H1 (cell line): ENCODE measurements at regions not wholly inside any gene's neighbourhood (a gene's known extent, or its start where the extent isn't known, plus 50 kb on each side); places are given as distances from the start of the nearest gene placed in this dataset.

Source experiments
- CTCF ChIA-PET: fragments of 300-600 bp; sonication (Branson Sonifier 250); formaldehyde crosslinking; loops from one replicate; lab custom pipeline; 2021; ENCODE audit not compliant: partially characterized antibody; lab: Charles Lee
- POLR2A ChIA-PET: fragments of 300-600 bp; sonication (Branson Sonifier 250); formaldehyde crosslinking; loops from one replicate; lab custom pipeline; 2021; ENCODE audit warnings: inconsistent platforms; ENCODE audit not compliant: partially characterized antibody; lab: Charles Lee
- DNase-seq, 2 experiments: peaks; one replicate each; pipeline versions ENCODE4 v3.0.0 to v3.0.0-alpha.2; 2010 to 2022; ENCODE audit warnings: low spot score in 2 of 2, low read depth in 1 of 2, mixed read lengths in 1 of 2
- FAIRE-seq: peaks from 2 replicates; lab custom pipeline; 2011; peaks lifted over from hg19 to GRCh38; lab: Jason Lieb, UNC
- H2AFZ ChIP-seq: 2 replicates; pipeline ENCODE4 v1.8.1; 2012; ENCODE audit warnings: low read length, inconsistent platforms
- H2AK5ac ChIP-seq: 2 replicates; pipeline ENCODE4 v1.6.1; 2013; ENCODE audit warnings: low read depth, low read length
- H2BK120ac ChIP-seq: replicated peaks from 2 replicates; pipeline ENCODE3; 2013; ENCODE audit warnings: low read depth, low read length, inconsistent platforms
- H2BK12ac ChIP-seq: 2 replicates; pipeline ENCODE4 v1.6.1; 2013; ENCODE audit warnings: low read depth, low read length
- H2BK15ac ChIP-seq: 2 replicates; pipeline ENCODE4 v1.6.1; 2013; ENCODE audit warnings: low read length
- H2BK20ac ChIP-seq: 2 replicates; pipeline ENCODE4 v1.6.1; 2013; ENCODE audit warnings: low read length
- H2BK5ac ChIP-seq: 2 replicates; pipeline ENCODE4 v1.6.1; 2013; ENCODE audit warnings: low read depth, low read length
- H3K14ac ChIP-seq: 2 replicates; pipeline ENCODE4 v1.6.1; 2013; ENCODE audit warnings: inconsistent platforms; ENCODE audit not compliant: insufficient read length
- H3K18ac ChIP-seq: 2 replicates; pipeline ENCODE4 v1.6.1; 2013; ENCODE audit warnings: low read length; ENCODE audit errors: extremely low read depth
- H3K23ac ChIP-seq: 2 replicates; pipeline ENCODE4 v1.6.1; 2013; ENCODE audit warnings: inconsistent platforms; ENCODE audit not compliant: insufficient read length
- H3K23me2 ChIP-seq: 2 replicates; pipeline ENCODE4 v1.6.1; 2013; ENCODE audit warnings: low read depth, low read length
- H3K27ac ChIP-seq: 2 replicates; pipeline ENCODE4 v1.6.1; 2011; ENCODE audit warnings: low read depth, low read length, inconsistent platforms
- H3K27me3 ChIP-seq, 4 experiments: replicated peaks in 1 of 4; 1 replicate in 1 of 4; 2 replicates in 3 of 4; pipeline versions ENCODE4 v1.6.1 to v1.8.1; 2011 to 2013; ENCODE audit warnings: low read length in 3 of 4, mild to moderate bottlenecking in 3 of 4, inconsistent platforms in 2 of 4, mixed read lengths in 2 of 4, moderate library complexity in 1 of 4; ENCODE audit not compliant: control insufficient read depth in 3 of 4, insufficient read depth in 3 of 4; ENCODE audit errors: extremely low read depth in 1 of 4
- H3K36me3 ChIP-seq, 4 experiments: 2 replicates each; pipeline versions ENCODE4 v1.6.1 to v1.8.1; 2011 to 2013; ENCODE audit warnings: mild to moderate bottlenecking in 4 of 4, low read length in 3 of 4, moderate library complexity in 2 of 4, control low read depth in 1 of 4, inconsistent platforms in 1 of 4; ENCODE audit not compliant: insufficient read depth in 4 of 4, control insufficient read depth in 2 of 4
- H3K4ac ChIP-seq: replicated peaks from 2 replicates; pipeline ENCODE3; 2013; ENCODE audit warnings: low read length, low read depth, mixed read lengths, inconsistent platforms; ENCODE audit not compliant: insufficient read length
- H3K4me1 ChIP-seq, 4 experiments: replicated peaks in 1 of 4; 1 replicate in 1 of 4; 2 replicates in 3 of 4; pipeline versions ENCODE4 v1.6.1 to v1.8.1; 2011 to 2013; ENCODE audit warnings: low read length in 3 of 4, inconsistent platforms in 2 of 4, mixed read lengths in 1 of 4; ENCODE audit not compliant: insufficient read depth in 4 of 4, control insufficient read depth in 3 of 4
- H3K4me2 ChIP-seq, 2 experiments: 2 replicates each; pipeline versions ENCODE4 v1.6.1 to v1.8.1; 2011 to 2013; ENCODE audit warnings: low read depth in 2 of 2, low read length in 2 of 2, control low read depth in 1 of 2, inconsistent platforms in 1 of 2, mild to moderate bottlenecking in 1 of 2; ENCODE audit not compliant: insufficient read depth in 1 of 2
- H3K4me3 ChIP-seq, 4 experiments: fragments of 200-600, 300-600 bp in 1 of 4; sonication (generic), shearing (Covaris generic), sonication (Bioruptor Twin) in 1 of 4; 2 replicates each; pipeline versions ENCODE4 v1.5.1 to v1.8.1; 2011 to 2016; ENCODE audit warnings: low read length in 4 of 4, low read depth in 3 of 4, control low read depth in 2 of 4, inconsistent platforms in 2 of 4, mild to moderate bottlenecking in 2 of 4, mixed read lengths in 1 of 4, moderate library complexity in 1 of 4; ENCODE audit not compliant: insufficient read depth in 2 of 4; ENCODE audit errors: extremely low read depth in 1 of 4
- H3K56ac ChIP-seq: replicated peaks from 2 replicates; pipeline ENCODE3; 2013; ENCODE audit warnings: low read depth, mild to moderate bottlenecking, mixed read lengths, low read length, inconsistent platforms; ENCODE audit not compliant: insufficient read length
- H3K79me1 ChIP-seq: 2 replicates; pipeline ENCODE4 v1.6.1; 2013; ENCODE audit warnings: low read depth, low read length, control low read depth
- H3K79me2 ChIP-seq, 2 experiments: 2 replicates each; pipeline versions ENCODE4 v1.6.1 to v1.8.1; 2012 to 2013; ENCODE audit warnings: low read length in 2 of 2, mild to moderate bottlenecking in 2 of 2, inconsistent platforms in 1 of 2; ENCODE audit not compliant: insufficient read depth in 2 of 2, control insufficient read depth in 1 of 2
- H3K9ac ChIP-seq, 4 experiments: replicated peaks in 1 of 4; 1 replicate in 1 of 4; 2 replicates in 3 of 4; pipeline versions ENCODE4 v1.6.1 to v1.8.1; 2011 to 2013; ENCODE audit warnings: low read depth in 3 of 4, low read length in 3 of 4, control low read depth in 2 of 4, mild to moderate bottlenecking in 2 of 4, moderate library complexity in 2 of 4, inconsistent platforms in 1 of 4; ENCODE audit errors: extremely low read depth in 1 of 4
- H3K9me3 ChIP-seq, 2 experiments: 2 replicates each; pipeline versions ENCODE4 v1.6.1 to v1.8.1; 2012 to 2013; ENCODE audit warnings: mild to moderate bottlenecking in 2 of 2, moderate library complexity in 2 of 2, control low read depth in 1 of 2, inconsistent platforms in 1 of 2, low read depth in 1 of 2, low read length in 1 of 2, mixed read lengths in 1 of 2; ENCODE audit not compliant: insufficient read depth in 2 of 2
- H4K20me1 ChIP-seq, 2 experiments: replicated peaks in 1 of 2; 2 replicates each; pipeline versions ENCODE3 to v1.8.1; 2011 to 2013; ENCODE audit warnings: inconsistent platforms in 2 of 2, low read length in 2 of 2, mild to moderate bottlenecking in 1 of 2; ENCODE audit not compliant: insufficient read depth in 2 of 2, control insufficient read depth in 1 of 2
- H4K5ac ChIP-seq: 2 replicates; pipeline ENCODE4 v1.6.1; 2013; ENCODE audit warnings: low read length, low read depth, mixed read lengths, inconsistent platforms; ENCODE audit not compliant: insufficient read length
- H4K8ac ChIP-seq: 2 replicates; pipeline ENCODE4 v1.8.0; 2013; ENCODE audit warnings: mild to moderate bottlenecking, moderate library complexity, low read length, inconsistent platforms; ENCODE audit not compliant: insufficient read depth; ENCODE audit errors: extremely low read depth
- H4K91ac ChIP-seq: replicated peaks from 2 replicates; pipeline ENCODE3; 2013; ENCODE audit warnings: low read length, mixed read lengths, inconsistent platforms; ENCODE audit not compliant: insufficient read length
- BCL11A ChIP-seq, 2 experiments: IDR thresholded peaks; one replicate each; pipeline ENCODE4 v1.6.1; 2011; ENCODE audit warnings: low read depth in 2 of 2, low read length in 2 of 2, mild to moderate bottlenecking in 2 of 2
- CREB1 ChIP-seq: IDR thresholded peaks from 2 replicates; pipeline ENCODE4 v1.6.1; 2012; ENCODE audit warnings: inconsistent platforms
- EGR1 ChIP-seq: IDR thresholded peaks from 2 replicates; pipeline ENCODE4 v1.6.1; 2011; ENCODE audit warnings: low read depth, low read length, borderline replicate concordance
- HDAC2 ChIP-seq, 2 experiments: fragments of 300-600 bp in 1 of 2; sonication (generic) in 1 of 2; IDR thresholded peaks; 2 replicates each; pipeline ENCODE4 v1.6.1; 2011 to 2012; ENCODE audit warnings: low read depth in 2 of 2, low read length in 2 of 2, mild to moderate bottlenecking in 2 of 2, moderate library complexity in 2 of 2, borderline replicate concordance in 1 of 2, inconsistent platforms in 1 of 2
- MAX ChIP-seq: IDR thresholded peaks from 2 replicates; pipeline ENCODE4 v1.6.1; 2012; ENCODE audit warnings: inconsistent platforms
- NANOG ChIP-seq: IDR thresholded peaks from 2 replicates; pipeline ENCODE4 v1.6.1; 2011; ENCODE audit warnings: low read length, low read depth, mild to moderate bottlenecking, inconsistent platforms; ENCODE audit not compliant: insufficient read depth, poor library complexity, severe bottlenecking
- RAD21 ChIP-seq, 2 experiments: IDR thresholded peaks in 1 of 2; conservative IDR thresholded peaks in 1 of 2; 2 replicates each; pipeline ENCODE4 v1.6.1; 2011; ENCODE audit warnings: low read depth in 2 of 2, low read length in 2 of 2, improper control_type of control experiment in 1 of 2, inconsistent platforms in 1 of 2, mild to moderate bottlenecking in 1 of 2, moderate library complexity in 1 of 2
- RFX5 ChIP-seq: IDR thresholded peaks from 2 replicates; pipeline ENCODE4 v1.6.1; 2011; ENCODE audit warnings: low read depth, low read length, improper control_type of control experiment, borderline replicate concordance
- SP2 ChIP-seq: IDR thresholded peaks from 2 replicates; pipeline ENCODE4 v1.6.1; 2012; ENCODE audit warnings: mild to moderate bottlenecking, low read length, inconsistent platforms
- SP4 ChIP-seq: IDR thresholded peaks from 2 replicates; pipeline ENCODE4 v1.6.1; 2012; ENCODE audit warnings: low read length, inconsistent platforms
- SUZ12 ChIP-seq: fragments of 200-600 bp; sonication (generic); IDR thresholded peaks from 2 replicates; pipeline ENCODE4 v1.6.1; 2012; ENCODE audit warnings: mild to moderate bottlenecking, inconsistent platforms, low read length, moderate library complexity, mixed read lengths
- ZNF274 ChIP-seq: IDR thresholded peaks from 2 replicates; pipeline ENCODE4 v1.7.0; 2012; ENCODE audit warnings: low read length, borderline replicate concordance; ENCODE audit errors: extremely low read depth
- WGBS, 2 experiments: shearing (Covaris generic) in 1 of 2; methylation state at CpG; one replicate each; pipeline versions ENCODE4 v1.1.6 to v1.1.7; 2013 to 2015; ENCODE audit warnings: low lambda C conversion rate in 2 of 2, mixed read lengths in 2 of 2, inconsistent platforms in 1 of 2, low coverage in 1 of 2, missing lambda C conversion rate in 1 of 2; ENCODE audit not compliant: insufficient replicate concordance in 2 of 2, insufficient coverage in 1 of 2, insufficient read length in 1 of 2; ENCODE audit errors: extremely low coverage in 1 of 2, missing lambda C conversion rate in 1 of 2; 5-methylcytosine and 5-hydroxymethylcytosine counted together

- Histone ChIP-seq H3K9ac (no peak overlapping the region; a peak in 2 of 7 replicates), H3K9me3 (no peaks in the 10 kb centered on the region), H3K56ac (no peak overlapping the region), H2BK20ac (no peak overlapping the region), H2BK15ac (no peak overlapping the region), H3K4ac (no peak overlapping the region), H4K20me1 (peaks cover 0 to 1% of the 10 kb centered on the region in 2 experiments), H3K4me1 (no peaks in the 10 kb centered on the region), H3K4me2 (peak overlapping the region; percentile 63 to 71), H4K5ac (no peak overlapping the region), H2AK5ac (no peak overlapping the region), H3K79me2 (no peaks in the 10 kb centered on the region), H2AFZ (peak overlapping the region; percentile 52; the same call in 1 of the 2 replicates), H2BK12ac (no peak overlapping the region), H3K14ac (no peak overlapping the region), H4K91ac (no peak overlapping the region), H3K36me3 (no peaks in the 10 kb centered on the region), H3K79me1 (no peaks in the 10 kb centered on the region), H3K27me3 (peaks cover 0 to 18% (median 5%) of the 10 kb centered on the region in 4 experiments; a peak in 3 of 7 replicates), H3K4me3 (peak overlapping the region; percentile 44 to 62 (median 52)), H3K23me2 (no peaks in the 10 kb centered on the region), H2BK120ac (no peak overlapping the region), H2BK5ac (no peak overlapping the region), H4K8ac (no peak overlapping the region), H3K18ac (no peak overlapping the region), H3K23ac (no peak overlapping the region), H3K27ac (no peak overlapping the region)
- peak in 1 of 2 experiments; percentile 71 for DNase-seq
- ChIA-PET CTCF (interaction anchor here (0.8 to 1.1 kb wide), 3 partner anchors 9 to 71 kb away, joined by 3 to 5 read pairs (median 4); no protein-coding TSS in a partner anchor), POLR2A (no interaction called here)
- 6% methylated on average over 46 of the region's 48 CpGs; no CpG with 5 or more reads in 1 of the 2 experiments for WGBS, 2 experiments
- FAIRE-seq = peak; percentile 19
- TF ChIP-seq MAX = no peak
- TF ChIP-seq SP4 = no peak
- TF ChIP-seq CREB1 = no peak
- TF ChIP-seq SP2 = no peak
- no peak for TF ChIP-seq RFX5
- no peak for TF ChIP-seq EGR1
- no peak for TF ChIP-seq NANOG
- TF ChIP-seq HDAC2 (IDR thresholded peaks at IDR 0.05; ENCODE audit: borderline replicate concordance in 1 of 2, low read depth in 2 of 2, low read length in 2 of 2) = no peak
- TF ChIP-seq SUZ12 = peak; percentile 45; the same call in 1 of the 2 replicates
- TF ChIP-seq RAD21 (IDR thresholded peaks at IDR 0.05 in 1 of 2, conservative IDR thresholded peaks at IDR 0.05 in 1 of 2; ENCODE audit: low read depth in 2 of 2, low read length in 2 of 2) = no peak
- no peak for TF ChIP-seq BCL11A (IDR thresholded peaks at IDR 0.05; ENCODE audit: low read depth in 2 of 2, low read length in 2 of 2)
- no peak for TF ChIP-seq ZNF274
Measured at GRCh38 chr14:26204728-26205479, 392.9 kb downstream of the NOVA1 start.
